GM23338 (cell line): ENCODE measurements at regions not wholly inside any gene's neighbourhood (a gene's known extent, or its start where the extent isn't known, plus 50 kb on each side); places are given as distances from the start of the nearest gene placed in this dataset.

ENCODE experiments used
- ATAC-seq: fragments of 200-7000 bp; cut with Tn5 transposase; 3 replicates; pipeline ENCODE4 v1.9.1; 2020
- DNase-seq: peaks from one replicate; pipeline ENCODE4 v3.0.0-alpha.2; 2015; ENCODE audit warnings: low spot score
- H2AFZ ChIP-seq: fragments of 200-600 bp; sonication (generic); 2 replicates; pipeline ENCODE4 v1.8.0; 2016; ENCODE audit warnings: antibody characterized with exemption, mild to moderate bottlenecking, moderate library complexity
- H3F3A ChIP-seq: fragments of 200-600 bp; sonication (generic); replicated peaks from 2 replicates; pipeline ENCODE4 v1.8.0; 2017; ENCODE audit warnings: antibody characterized with exemption, mixed run types, low read depth
- H3K27ac ChIP-seq: fragments of 200-600 bp; sonication (generic); 2 replicates; pipeline ENCODE4 v1.6.1; 2016; ENCODE audit warnings: low read depth
- H3K27me3 ChIP-seq: fragments of 200-600 bp; sonication (generic); 2 replicates; pipeline ENCODE4 v1.8.0; 2016; ENCODE audit warnings: mild to moderate bottlenecking, mixed run types, moderate library complexity; ENCODE audit not compliant: insufficient read depth
- H3K36me3 ChIP-seq: fragments of 200-600 bp; sonication (generic); 2 replicates; pipeline ENCODE4 v1.8.0; 2016; ENCODE audit warnings: mild to moderate bottlenecking; ENCODE audit not compliant: insufficient read depth
- H3K4me1 ChIP-seq: fragments of 200-600 bp; sonication (generic); 2 replicates; pipeline ENCODE4 v1.8.0; 2016; ENCODE audit warnings: mild to moderate bottlenecking, moderate library complexity; ENCODE audit not compliant: insufficient read depth
- H3K4me2 ChIP-seq: fragments of 200-600 bp; sonication (generic); 2 replicates; pipeline ENCODE4 v1.7.1; 2017; ENCODE audit warnings: mixed run types
- H3K4me3 ChIP-seq: fragments of 200-600 bp; sonication (generic); 2 replicates; pipeline ENCODE4 v1.6.1; 2016; ENCODE audit warnings: mixed run types
- H3K79me2 ChIP-seq: fragments of 200-600 bp; sonication (generic); replicated peaks from 2 replicates; pipeline ENCODE4 v1.8.0; 2017; ENCODE audit warnings: mild to moderate bottlenecking; ENCODE audit not compliant: insufficient read depth
- H3K9me2 ChIP-seq: fragments of 200-600 bp; sonication (generic); 2 replicates; pipeline ENCODE4 v1.8.0; 2017; ENCODE audit not compliant: insufficient read depth
- H4K20me1 ChIP-seq: fragments of 200-600 bp; sonication (generic); replicated peaks from 2 replicates; pipeline ENCODE4 v1.8.0; 2017; ENCODE audit warnings: mild to moderate bottlenecking; ENCODE audit not compliant: insufficient read depth
- H3K27ac Mint-ChIP-seq: 2 replicates; pipeline ENCODE4 v1.8.0; 2020; ENCODE audit warnings: inconsistent platforms, mild to moderate bottlenecking, moderate library complexity, mixed read lengths
- H3K27me3 Mint-ChIP-seq: 3 replicates; pipeline ENCODE4 v1.8.0; 2022; ENCODE audit warnings: low read depth, mild to moderate bottlenecking, moderate library complexity, mixed read lengths, inconsistent platforms; ENCODE audit not compliant: insufficient read depth, poor library complexity
- H3K36me3 Mint-ChIP-seq: 3 replicates; pipeline ENCODE4 v1.8.0; 2021; ENCODE audit warnings: low read depth, mild to moderate bottlenecking, inconsistent platforms, moderate library complexity, mixed read lengths
- H3K4me1 Mint-ChIP-seq: 3 replicates; pipeline ENCODE4 v1.8.0; 2020; ENCODE audit warnings: mild to moderate bottlenecking, inconsistent platforms, mixed read lengths
- H3K4me3 Mint-ChIP-seq: 3 replicates; pipeline ENCODE4 v1.8.0; 2021; ENCODE audit warnings: moderate library complexity, mild to moderate bottlenecking, inconsistent platforms, mixed read lengths
- H3K9me3 Mint-ChIP-seq: 3 replicates; pipeline ENCODE4 v1.8.0; 2020; ENCODE audit warnings: moderate library complexity, mild to moderate bottlenecking, inconsistent platforms, mixed read lengths
- CREB1 ChIP-seq: fragments of 250-450 bp; sonication (Bioruptor Pico); IDR thresholded peaks from 2 replicates; pipeline ENCODE4 v1.5.0; 2020; ENCODE audit warnings: low read depth, mild to moderate bottlenecking, moderate library complexity
- CTCF ChIP-seq, 2 experiments: fragments of 200-600 bp in 1 of 2; sonication (generic) in 1 of 2; conservative IDR thresholded peaks; 2 replicates each; pipeline versions ENCODE4 v1.5.1 to v1.6.1; 2016 to 2017; ENCODE audit warnings: antibody characterized with exemption in 2 of 2, low read depth in 2 of 2, mild to moderate bottlenecking in 2 of 2, moderate library complexity in 1 of 2
- ETS1 ChIP-seq: IDR thresholded peaks from 2 replicates; pipeline ENCODE4 v1.6.1; 2016; ENCODE audit warnings: antibody characterized with exemption
- EZH2 ChIP-seq: fragments of 200-600 bp; sonication (generic); IDR thresholded peaks from one replicate; pipeline ENCODE4 v1.8.0; 2017; ENCODE audit warnings: antibody characterized with exemption, mild to moderate bottlenecking, low read depth; ENCODE audit not compliant: unreplicated experiment
- EZH2phosphoT487 ChIP-seq: fragments of 200-600 bp; sonication (generic); IDR thresholded peaks from one replicate; pipeline ENCODE4 v1.8.1; 2018; ENCODE audit warnings: antibody characterized with exemption; ENCODE audit not compliant: unreplicated experiment
- JUNB ChIP-seq: IDR thresholded peaks from one replicate; pipeline ENCODE4 v1.6.1; 2016; ENCODE audit warnings: antibody characterized with exemption; ENCODE audit not compliant: unreplicated experiment
- NANOG ChIP-seq: IDR thresholded peaks from 2 replicates; pipeline ENCODE4 v1.6.1; 2016; ENCODE audit warnings: antibody characterized with exemption, borderline replicate concordance
- ZNF114 ChIP-seq: fragments of 250-450 bp; sonication (Bioruptor Pico); IDR thresholded peaks from 2 replicates; pipeline ENCODE4 v1.5.0; 2020; ENCODE audit warnings: mild to moderate bottlenecking, moderate library complexity
- ZNF331 ChIP-seq: fragments of 250-450 bp; sonication (Bioruptor Pico); IDR thresholded peaks from 2 replicates; pipeline ENCODE4 v1.5.0; 2020; ENCODE audit warnings: low read depth, mild to moderate bottlenecking, moderate library complexity
- ZNF462 ChIP-seq: fragments of 250-450 bp; sonication (Bioruptor Pico); IDR thresholded peaks from 2 replicates; pipeline ENCODE4 v1.5.0; 2020; ENCODE audit warnings: mild to moderate bottlenecking, moderate library complexity

- TF ChIP-seq EZH2phosphoT487 (no peak), EZH2 (no peak)
These were observed 460.3 kb downstream of the GBA3 start (continued) for GRCh38 chr4:23153076-23153475.

- no peak overlapping the region for H3K4me3 Mint-ChIP-seq
- no peaks in the 10 kb centered on the region for H4K20me1 ChIP-seq
- H3K27me3 ChIP-seq: no peaks in the 10 kb centered on the region
- DNase-seq: no peak
- H3K4me1 ChIP-seq: peaks cover 11% of the 10 kb centered on the region
- no peak overlapping the region for H3K4me3 ChIP-seq
- H3K27ac Mint-ChIP-seq: no peak overlapping the region
- H3K36me3 ChIP-seq: no peaks in the 10 kb centered on the region
- no peaks in the 10 kb centered on the region; the same call in 2 of the 3 replicates for H3K9me3 Mint-ChIP-seq
- no peaks in the 10 kb centered on the region for H3F3A ChIP-seq
- H3K27me3 Mint-ChIP-seq: peaks cover 3% of the 10 kb centered on the region
- no peak overlapping the region for H2AFZ ChIP-seq
- TF ChIP-seq ZNF462 (CRISPR knock-in tag) (no peak), EZH2 (no peak), CTCF (conservative IDR thresholded peaks at IDR 0.05; ENCODE audit: low read depth in 2 of 2) (no peak), CREB1 (CRISPR knock-in tag) (no peak), ZNF114 (CRISPR knock-in tag) (no peak), NANOG (no peak), ETS1 (no peak), ZNF331 (CRISPR knock-in tag) (no peak), JUNB (no peak)
- ATAC-seq: no peak
- H3K27ac ChIP-seq: no peak overlapping the region
- H3K4me2 ChIP-seq: no peak overlapping the region
- peaks cover 12% of the 10 kb centered on the region for H3K4me1 Mint-ChIP-seq
- peaks cover 6% of the 10 kb centered on the region; the same call in 2 of the 3 replicates for H3K36me3 Mint-ChIP-seq
- H3K9me2 ChIP-seq: peaks cover 7% of the 10 kb centered on the region
- no peaks in the 10 kb centered on the region for H3K79me2 ChIP-seq
These were observed 457.1 kb downstream of the GBA3 start for GRCh38 chr4:23149815-23150214.
